Mesendoderm (in vitro differentiated cells): ENCODE measurements at regions not wholly inside any gene's neighbourhood (a gene's known extent, or its start where the extent isn't known, plus 50 kb on each side); places are given as distances from the start of the nearest gene placed in this dataset.

Experiments used
- DNase-seq: peaks from one replicate; pipeline ENCODE4 v3.0.0; 2013
- H2AK5ac ChIP-seq: 2 replicates; pipeline ENCODE4 v1.6.1; 2013; ENCODE audit warnings: low read length, inconsistent platforms
- H2BK120ac ChIP-seq: 2 replicates; pipeline ENCODE4 v1.6.1; 2013; ENCODE audit warnings: low read depth, mild to moderate bottlenecking, low read length, moderate library complexity, mixed read lengths
- H2BK15ac ChIP-seq: replicated peaks from 2 replicates; pipeline ENCODE4 v1.6.1; 2013; ENCODE audit warnings: low read depth, mild to moderate bottlenecking, moderate library complexity
- H2BK5ac ChIP-seq: 2 replicates; pipeline ENCODE4 v1.6.1; 2013; ENCODE audit warnings: low read length, inconsistent platforms
- H3K18ac ChIP-seq: 2 replicates; pipeline ENCODE4 v1.6.1; 2013; ENCODE audit warnings: mild to moderate bottlenecking, low read length, mixed read lengths
- H3K23ac ChIP-seq: one replicate; pipeline ENCODE4 v1.6.1; 2013; ENCODE audit warnings: low read length
- H3K27ac ChIP-seq: 2 replicates; pipeline ENCODE4 v1.5.1; 2013; ENCODE audit warnings: low read depth, mild to moderate bottlenecking, inconsistent platforms, low read length, moderate library complexity
- H3K27me3 ChIP-seq: 2 replicates; pipeline ENCODE4 v1.6.1; 2013; ENCODE audit warnings: low read length, control low read depth, mild to moderate bottlenecking, inconsistent platforms; ENCODE audit not compliant: insufficient read depth, poor library complexity
- H3K36me3 ChIP-seq: 2 replicates; pipeline ENCODE4 v1.6.1; 2013; ENCODE audit warnings: low read length, inconsistent platforms; ENCODE audit not compliant: control insufficient read depth, insufficient read depth
- H3K4ac ChIP-seq: one replicate; pipeline ENCODE4 v1.6.1; 2013; ENCODE audit warnings: low read depth, mild to moderate bottlenecking, low read length, moderate library complexity
- H3K4me1 ChIP-seq: 2 replicates; pipeline ENCODE4 v1.6.1; 2013; ENCODE audit warnings: low read depth, low read length, inconsistent platforms; ENCODE audit not compliant: control insufficient read depth
- H3K4me2 ChIP-seq: 2 replicates; pipeline ENCODE4 v1.6.1; 2013; ENCODE audit warnings: low read length
- H3K4me3 ChIP-seq: 2 replicates; pipeline ENCODE4 v1.5.1; 2013; ENCODE audit warnings: mild to moderate bottlenecking, low read length
- H3K56ac ChIP-seq: one replicate; pipeline ENCODE4 v1.6.1; 2013; ENCODE audit warnings: low read length
- H3K79me1 ChIP-seq: 2 replicates; pipeline ENCODE4 v1.6.1; 2013; ENCODE audit warnings: low read length, inconsistent platforms
- H3K79me2 ChIP-seq: 2 replicates; pipeline ENCODE4 v1.6.1; 2013; ENCODE audit warnings: mild to moderate bottlenecking, low read length; ENCODE audit not compliant: control insufficient read depth, insufficient read depth
- H3K9ac ChIP-seq: 2 replicates; pipeline ENCODE4 v1.6.1; 2013; ENCODE audit warnings: low read length, inconsistent platforms
- H4K5ac ChIP-seq: one replicate; pipeline ENCODE4 v1.6.1; 2013; ENCODE audit warnings: low read length
- H4K8ac ChIP-seq: one replicate; pipeline ENCODE4 v1.6.1; 2013; ENCODE audit warnings: low read depth, mild to moderate bottlenecking, control low read depth, low read length, moderate library complexity
- WGBS: extraction: QIAGEN DNeasy Blood & Tissue Kit; methylation state at CpG from one replicate; pipeline ENCODE4 v1.1.7; 2013; ENCODE audit warnings: low lambda C conversion rate, missing lambda C conversion rate; ENCODE audit not compliant: insufficient coverage; ENCODE audit errors: extremely low coverage; 5-methylcytosine and 5-hydroxymethylcytosine counted together

- Histone ChIP-seq H3K79me2 (no peaks in the 10 kb centered on the region), H3K27me3 (no peaks in the 10 kb centered on the region)
Measured at GRCh38 chr2:71277536-71278103, 50.7 kb upstream of the PAIP2B start.

GRCh38 chr2:71277147-71277475 lies 50.2 kb upstream of the PAIP2B start:
- peak overlapping the region; percentile 90 for H3K56ac ChIP-seq
- H3K27me3 ChIP-seq, result no peaks in the 10 kb centered on the region
- no peak overlapping the region for H3K23ac ChIP-seq
- H2BK15ac ChIP-seq, result no peak overlapping the region
- H3K4me3 ChIP-seq, result peak overlapping the region; percentile 59
- H2BK5ac ChIP-seq, result no peak overlapping the region
- no peak overlapping the region for H3K18ac ChIP-seq
- H3K9ac ChIP-seq, result peak overlapping the region; percentile 52
- H3K36me3 ChIP-seq, result no peaks in the 10 kb centered on the region
- H3K4me1 ChIP-seq, result no peaks in the 10 kb centered on the region
- no peak overlapping the region for H3K27ac ChIP-seq
- H4K8ac ChIP-seq, result no peak overlapping the region
- no peak for DNase-seq
- WGBS, result no CpG with 5 or more reads among the region's 5 CpGs
- H3K79me1 ChIP-seq, result no peaks in the 10 kb centered on the region
- no peaks in the 10 kb centered on the region for H3K79me2 ChIP-seq
- no peak overlapping the region for H2BK120ac ChIP-seq
- no peak overlapping the region for H2AK5ac ChIP-seq
- H4K5ac ChIP-seq, result no peak overlapping the region
- H3K4me2 ChIP-seq, result peak overlapping the region; percentile 99
- no peak overlapping the region for H3K4ac ChIP-seq

More at GRCh38 chr2:71277536-71278103, 50.7 kb upstream of the PAIP2B start:
- no peaks in the 10 kb centered on the region for H3K79me1 ChIP-seq
- no peak overlapping the region for H3K18ac ChIP-seq
- no peak overlapping the region for H4K8ac ChIP-seq
- H2AK5ac ChIP-seq, result no peak overlapping the region
- no CpG with 5 or more reads among the region's 18 CpGs for WGBS
- H3K4ac ChIP-seq, result no peak overlapping the region
- no peak overlapping the region for H3K23ac ChIP-seq
- no peak overlapping the region for H2BK5ac ChIP-seq
- peak overlapping the region; percentile 35 for H3K56ac ChIP-seq
- no peak overlapping the region for H2BK120ac ChIP-seq
- H3K9ac ChIP-seq, result peak overlapping the region; percentile 35
- H2BK15ac ChIP-seq, result no peak overlapping the region
- H3K36me3 ChIP-seq, result no peaks in the 10 kb centered on the region
- no peaks in the 10 kb centered on the region for H3K4me1 ChIP-seq
- H4K5ac ChIP-seq, result no peak overlapping the region
- peak; percentile 91 for DNase-seq
- peak overlapping the region; percentile 4 for H3K4me3 ChIP-seq
- peak overlapping the region; percentile 76 for H3K4me2 ChIP-seq
- no peak overlapping the region for H3K27ac ChIP-seq

- H2BK15ac ChIP-seq, result no peak overlapping the region
- no peak overlapping the region for H3K18ac ChIP-seq
- H3K4me2 ChIP-seq, result peak overlapping the region; percentile 99
- WGBS, result no CpG with 5 or more reads among the region's 93 CpGs
- no peaks in the 10 kb centered on the region for H3K36me3 ChIP-seq
- no peak overlapping the region for H3K23ac ChIP-seq
- peak overlapping the region; percentile 90 for H3K56ac ChIP-seq
- H2AK5ac ChIP-seq, result no peak overlapping the region
- no peaks in the 10 kb centered on the region for H3K4me1 ChIP-seq
- H3K4me3 ChIP-seq, result peak overlapping the region; percentile 59
- H3K4ac ChIP-seq, result no peak overlapping the region
- H4K8ac ChIP-seq, result no peak overlapping the region
- H3K27ac ChIP-seq, result no peak overlapping the region
- no peaks in the 10 kb centered on the region for H3K27me3 ChIP-seq
- no peaks in the 10 kb centered on the region for H3K79me2 ChIP-seq
- DNase-seq, result peak; percentile 96
- no peak overlapping the region for H4K5ac ChIP-seq
- no peaks in the 10 kb centered on the region for H3K79me1 ChIP-seq
- H2BK5ac ChIP-seq, result no peak overlapping the region
- no peak overlapping the region for H2BK120ac ChIP-seq
- H3K9ac ChIP-seq, result peak overlapping the region; percentile 52
Measured at GRCh38 chr2:71276311-71277146, 49.6 kb upstream of the PAIP2B start.
